LNCaP clone FGC (cell line): ENCODE measurements at regions not wholly inside any gene's neighbourhood (a gene's known extent, or its start where the extent isn't known, plus 50 kb on each side); places are given as distances from the start of the nearest gene placed in this dataset.

ENCODE experiments used
- DNase-seq: peaks from one replicate; pipeline ENCODE4 v3.0.0-alpha.2; 2011; ENCODE audit warnings: low read depth
- H3K4me3 ChIP-seq: 2 replicates; pipeline ENCODE4 v1.5.1; 2011; ENCODE audit warnings: mild to moderate bottlenecking, low read depth, low read length, control low read depth
- TF ChIP-seq, protein P1 (sequence below): IDR thresholded peaks from 2 replicates; pipeline ENCODE4 v1.5.1; 2012; ENCODE audit warnings: mild to moderate bottlenecking; ENCODE audit not compliant: control insufficient read depth, insufficient read depth; ENCODE audit errors: extremely low read depth

DNA sequence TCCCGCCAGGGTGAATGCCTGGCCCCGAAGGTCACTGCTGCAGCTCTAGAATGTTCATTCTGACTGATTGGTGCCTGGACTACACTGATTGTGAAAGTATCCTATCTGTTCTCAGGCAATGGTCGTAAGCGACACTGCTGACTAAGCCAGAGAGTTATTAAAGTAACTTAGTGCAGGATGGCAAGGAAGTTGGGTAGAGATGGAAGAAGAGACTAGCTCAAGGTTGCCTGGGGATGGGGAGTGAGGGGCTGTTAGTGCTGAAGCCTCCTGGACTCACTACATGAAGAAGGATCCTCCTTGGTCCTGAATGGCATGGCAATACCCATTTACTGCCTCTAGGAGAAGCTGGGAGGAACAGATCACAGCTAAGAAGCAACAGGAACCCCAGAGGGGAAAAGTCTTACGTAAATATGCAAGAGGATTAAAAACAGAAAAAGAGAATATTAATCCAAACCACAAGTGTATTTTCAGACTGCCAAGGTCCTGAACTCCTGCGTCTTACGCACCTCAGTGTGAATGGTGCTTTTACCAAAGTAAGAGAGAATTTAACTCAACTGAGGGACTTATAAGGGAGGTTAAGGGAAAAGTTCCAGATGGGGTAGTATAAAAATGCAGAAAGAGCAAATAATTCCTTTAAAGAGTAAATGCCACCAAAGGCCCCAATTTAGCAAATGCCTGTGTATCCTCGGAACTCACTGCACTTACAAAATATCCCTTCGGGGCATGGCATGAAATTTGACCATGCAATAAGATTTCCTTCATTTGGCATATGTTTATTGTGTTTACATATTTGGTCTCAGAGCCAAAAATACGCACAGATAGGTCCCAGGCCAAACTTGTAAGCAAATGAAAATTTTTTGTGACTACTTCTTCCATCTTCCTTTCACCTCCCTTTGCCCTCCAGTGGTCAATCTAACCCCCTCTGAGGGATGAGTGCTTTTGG, 64.0 kb upstream of the DGKG start:
- TF ChIP-seq, protein P1, sequence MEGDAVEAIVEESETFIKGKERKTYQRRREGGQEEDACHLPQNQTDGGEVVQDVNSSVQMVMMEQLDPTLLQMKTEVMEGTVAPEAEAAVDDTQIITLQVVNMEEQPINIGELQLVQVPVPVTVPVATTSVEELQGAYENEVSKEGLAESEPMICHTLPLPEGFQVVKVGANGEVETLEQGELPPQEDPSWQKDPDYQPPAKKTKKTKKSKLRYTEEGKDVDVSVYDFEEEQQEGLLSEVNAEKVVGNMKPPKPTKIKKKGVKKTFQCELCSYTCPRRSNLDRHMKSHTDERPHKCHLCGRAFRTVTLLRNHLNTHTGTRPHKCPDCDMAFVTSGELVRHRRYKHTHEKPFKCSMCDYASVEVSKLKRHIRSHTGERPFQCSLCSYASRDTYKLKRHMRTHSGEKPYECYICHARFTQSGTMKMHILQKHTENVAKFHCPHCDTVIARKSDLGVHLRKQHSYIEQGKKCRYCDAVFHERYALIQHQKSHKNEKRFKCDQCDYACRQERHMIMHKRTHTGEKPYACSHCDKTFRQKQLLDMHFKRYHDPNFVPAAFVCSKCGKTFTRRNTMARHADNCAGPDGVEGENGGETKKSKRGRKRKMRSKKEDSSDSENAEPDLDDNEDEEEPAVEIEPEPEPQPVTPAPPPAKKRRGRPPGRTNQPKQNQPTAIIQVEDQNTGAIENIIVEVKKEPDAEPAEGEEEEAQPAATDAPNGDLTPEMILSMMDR = peak; percentile 11; the same call in 1 of the 2 replicates
- DNase-seq = peak; percentile 58
- no peak overlapping the region for H3K4me3 ChIP-seq

DNA sequence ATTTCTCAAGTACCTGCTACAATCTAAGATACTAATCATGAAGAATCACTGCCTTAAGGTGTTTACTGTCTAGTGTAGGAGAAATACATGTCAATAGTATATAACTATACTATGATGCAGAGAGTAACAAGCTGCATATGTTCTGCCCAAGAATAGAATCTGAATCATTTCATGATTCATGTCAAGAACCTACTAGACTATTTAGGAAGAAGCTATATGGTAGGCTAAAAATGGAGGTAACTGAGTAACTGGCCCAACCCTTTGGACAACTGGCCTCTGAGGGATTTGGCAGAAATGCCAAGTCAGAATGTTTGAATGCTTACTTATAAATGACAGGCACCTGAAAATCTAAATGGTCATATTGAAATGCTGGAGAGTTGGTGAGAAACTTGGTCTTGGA, 59.9 kb upstream of the DGKG start:
- no peak overlapping the region for H3K4me3 ChIP-seq
- DNase-seq = no peak
- TF ChIP-seq, protein P1 = no peak

DNA sequence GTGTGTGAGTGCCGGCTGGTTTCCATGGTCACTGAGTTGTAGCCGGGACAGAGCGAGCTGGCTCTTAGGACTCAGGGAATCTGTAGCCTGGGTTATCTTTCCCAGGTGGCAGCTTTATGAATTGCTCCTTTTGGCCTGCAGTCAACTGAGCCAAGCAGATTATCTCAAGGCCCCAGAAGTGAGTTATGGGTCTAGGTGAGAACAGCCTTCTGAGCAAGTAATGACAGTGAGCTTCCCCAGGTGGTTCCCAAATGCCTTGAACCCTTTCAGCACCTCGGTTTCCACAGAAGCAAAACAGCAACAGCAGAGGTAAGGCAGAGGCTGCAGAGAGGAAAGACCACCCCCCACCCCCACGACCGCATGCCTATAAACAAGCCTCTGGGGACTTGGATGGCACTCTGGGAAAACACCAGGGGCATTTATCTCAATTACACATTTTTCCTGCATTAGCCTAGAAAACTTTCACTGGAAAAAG, 56.7 kb upstream of the DGKG start:
- no peak for DNase-seq
- H3K4me3 ChIP-seq = no peak overlapping the region
- TF ChIP-seq, protein P1 = no peak

DNA sequence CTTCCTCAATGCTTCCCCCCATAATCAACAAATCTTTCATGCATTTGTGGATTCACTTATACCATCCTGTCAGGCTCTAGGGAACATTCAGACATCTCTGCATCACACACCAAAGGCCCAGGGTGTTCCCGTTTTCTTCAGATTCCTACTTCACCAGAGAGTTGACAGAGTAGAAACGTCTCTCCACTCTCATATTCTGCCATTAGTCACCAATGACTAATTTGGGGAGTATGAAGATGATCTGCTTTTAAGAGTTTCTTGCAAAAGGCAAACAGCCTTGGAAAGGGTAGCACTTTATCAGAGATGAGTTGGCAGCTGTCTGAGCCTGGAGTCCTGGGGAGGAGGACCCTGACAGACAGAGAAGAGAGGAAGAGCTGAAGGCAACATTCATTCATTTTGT, 55.8 kb upstream of the DGKG start:
- TF ChIP-seq, protein P1 = no peak
- no peak overlapping the region for H3K4me3 ChIP-seq
- no peak for DNase-seq

DNA sequence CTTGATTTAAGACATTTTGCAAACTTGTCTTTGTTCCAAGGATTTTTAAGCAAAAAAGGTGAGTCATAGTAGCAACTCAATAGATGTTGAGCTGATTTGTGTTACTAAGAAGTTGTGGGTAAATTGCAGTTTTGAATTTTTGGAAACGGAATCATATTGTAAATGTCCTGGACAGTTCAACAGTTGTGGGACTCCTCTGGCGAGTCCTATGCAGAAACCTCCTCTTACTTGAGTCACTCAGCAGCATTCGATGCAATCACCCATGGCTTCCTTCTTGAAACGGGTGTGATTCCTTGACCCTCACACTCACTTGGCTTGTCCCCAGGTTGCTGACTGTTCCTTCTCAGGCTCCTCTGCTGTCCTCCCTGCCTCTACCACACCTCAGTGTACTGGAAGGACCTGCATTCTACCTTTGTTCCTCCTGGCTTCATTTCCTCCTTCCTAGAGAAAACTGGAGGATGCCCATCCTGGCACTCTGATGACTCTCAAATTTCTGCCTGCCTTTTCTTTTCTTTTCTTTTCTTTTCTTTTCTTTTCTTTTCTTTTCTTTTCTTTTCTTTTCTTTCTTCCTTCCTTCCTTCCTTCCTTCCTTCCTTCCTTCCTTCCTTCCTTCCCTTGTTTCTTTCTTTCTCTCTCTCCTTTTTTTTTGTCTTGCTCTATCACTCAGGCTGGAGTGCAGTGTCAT, 52.8 kb upstream of the DGKG start:
- H3K4me3 ChIP-seq = no peak overlapping the region
- TF ChIP-seq, protein P1 = no peak

DNA sequence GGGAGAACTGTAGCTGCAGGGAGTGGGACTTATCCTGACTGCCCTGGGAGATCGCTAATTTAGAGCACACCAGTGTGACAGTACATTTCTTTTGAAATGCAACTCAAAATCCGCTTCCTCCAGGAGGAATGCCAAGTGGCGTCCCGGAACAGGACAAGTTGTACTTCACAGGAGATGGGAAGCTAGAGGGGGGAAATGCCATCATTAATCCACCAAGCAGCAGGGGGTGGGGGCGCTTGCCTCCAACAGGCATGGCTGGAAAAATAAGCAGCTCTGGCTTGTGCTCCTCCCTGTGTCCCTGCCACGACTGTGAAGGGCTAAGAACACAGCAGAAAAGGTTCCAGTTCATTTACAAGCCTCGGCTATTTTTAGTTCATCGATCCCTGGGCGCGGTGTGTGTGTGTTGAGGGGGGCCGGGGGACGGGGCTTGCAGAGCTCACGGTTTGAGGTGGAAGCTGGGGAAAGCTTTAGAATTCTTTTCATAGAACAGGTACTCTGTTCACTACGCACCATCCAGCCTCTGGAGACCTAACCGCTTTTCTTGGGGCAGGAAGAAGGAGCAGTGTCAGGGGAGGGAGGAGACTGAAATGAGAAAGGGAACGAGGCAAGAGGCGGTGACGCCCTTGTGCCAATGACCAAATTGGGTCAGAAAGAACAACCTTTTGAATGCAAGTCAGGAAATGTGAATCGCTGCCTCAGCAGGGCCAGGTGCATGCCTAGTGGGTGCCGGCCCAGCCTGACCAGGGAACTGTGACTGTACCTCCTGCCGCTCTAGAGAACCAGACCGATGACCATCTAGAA, 51.8 kb upstream of the DGKG start:
- TF ChIP-seq, protein P1 = no peak
- H3K4me3 ChIP-seq = peak overlapping the region; percentile 20; the same call in 1 of the 2 replicates
- DNase-seq = no peak

More for the DNA sequence above, 52.8 kb upstream of the DGKG start:
- no peak for DNase-seq
